Testis (tissue), 2 donors: ENCODE measurements at regions not wholly inside any gene's neighbourhood (a gene's known extent, or its start where the extent isn't known, plus 50 kb on each side); places are given as distances from the start of the nearest gene placed in this dataset.

Experiments used
- POLR2A ChIP-seq: fragments of 450-650 bp; IDR thresholded peaks from one replicate; pipeline ENCODE4 v1.6.1; 2017; ENCODE audit warnings: antibody characterized with exemption, mild to moderate bottlenecking, moderate library complexity
- TF ChIP-seq, protein P1 (sequence below), 3 experiments: fragments of 450-650 bp in 2 of 3; fragments of 200-600 bp in 1 of 3; sonication (generic) in 1 of 3; IDR thresholded peaks; one replicate each; pipeline ENCODE4 v1.5.1; 2016 to 2019; ENCODE audit warnings: antibody characterized with exemption in 3 of 3, mild to moderate bottlenecking in 2 of 3, moderate library complexity in 1 of 3

GRCh38 chr2:2827046-2827636 lies 496.1 kb upstream of the MYT1L start:
- TF ChIP-seq, protein P1, sequence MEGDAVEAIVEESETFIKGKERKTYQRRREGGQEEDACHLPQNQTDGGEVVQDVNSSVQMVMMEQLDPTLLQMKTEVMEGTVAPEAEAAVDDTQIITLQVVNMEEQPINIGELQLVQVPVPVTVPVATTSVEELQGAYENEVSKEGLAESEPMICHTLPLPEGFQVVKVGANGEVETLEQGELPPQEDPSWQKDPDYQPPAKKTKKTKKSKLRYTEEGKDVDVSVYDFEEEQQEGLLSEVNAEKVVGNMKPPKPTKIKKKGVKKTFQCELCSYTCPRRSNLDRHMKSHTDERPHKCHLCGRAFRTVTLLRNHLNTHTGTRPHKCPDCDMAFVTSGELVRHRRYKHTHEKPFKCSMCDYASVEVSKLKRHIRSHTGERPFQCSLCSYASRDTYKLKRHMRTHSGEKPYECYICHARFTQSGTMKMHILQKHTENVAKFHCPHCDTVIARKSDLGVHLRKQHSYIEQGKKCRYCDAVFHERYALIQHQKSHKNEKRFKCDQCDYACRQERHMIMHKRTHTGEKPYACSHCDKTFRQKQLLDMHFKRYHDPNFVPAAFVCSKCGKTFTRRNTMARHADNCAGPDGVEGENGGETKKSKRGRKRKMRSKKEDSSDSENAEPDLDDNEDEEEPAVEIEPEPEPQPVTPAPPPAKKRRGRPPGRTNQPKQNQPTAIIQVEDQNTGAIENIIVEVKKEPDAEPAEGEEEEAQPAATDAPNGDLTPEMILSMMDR (IDR thresholded peaks at IDR 0.05), result no peak
- no peak for TF ChIP-seq POLR2A
